Superior temporal gyrus (tissue), 1 donor: ENCODE measurements at regions not wholly inside any gene's neighbourhood (a gene's known extent, or its start where the extent isn't known, plus 50 kb on each side); places are given as distances from the start of the nearest gene placed in this dataset.

Source experiments
- DNase-seq: peaks from one replicate; pipeline ENCODE4 v3.0.0-alpha.2; 2016; ENCODE audit errors: extremely low spot score

DNA sequence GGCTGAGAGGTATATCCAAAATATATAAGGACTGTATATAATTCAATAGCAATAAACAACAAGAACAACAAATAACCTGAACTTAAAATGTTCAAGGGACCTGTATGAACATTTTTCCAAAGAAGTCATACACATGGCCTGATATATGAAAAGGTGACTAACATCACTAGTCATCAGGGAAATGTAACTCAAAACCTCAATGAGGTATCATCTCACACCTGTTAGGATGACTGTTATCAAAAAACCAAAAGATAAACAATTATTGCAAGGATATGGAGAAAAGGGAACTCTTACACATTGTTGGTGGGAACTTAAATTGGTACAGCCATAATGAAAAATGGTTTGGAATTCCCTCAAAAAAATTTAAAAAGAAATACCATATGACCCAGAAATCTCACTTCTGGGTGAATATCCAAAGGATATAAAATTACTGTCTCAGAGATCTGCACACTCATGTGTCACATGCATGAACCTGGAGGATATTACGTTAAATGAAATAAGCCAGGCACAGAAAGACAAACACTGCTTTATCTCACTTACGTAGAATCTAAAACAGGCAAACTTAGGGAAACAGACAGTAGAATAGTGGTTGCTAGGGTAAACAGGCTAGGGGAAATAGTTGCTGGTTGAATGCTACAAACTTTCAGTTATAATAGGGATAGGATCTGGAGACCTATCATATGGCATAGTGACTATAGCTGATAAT is 334.5 kb upstream of the MMADHC start:
- DNase-seq: no peak

DNA sequence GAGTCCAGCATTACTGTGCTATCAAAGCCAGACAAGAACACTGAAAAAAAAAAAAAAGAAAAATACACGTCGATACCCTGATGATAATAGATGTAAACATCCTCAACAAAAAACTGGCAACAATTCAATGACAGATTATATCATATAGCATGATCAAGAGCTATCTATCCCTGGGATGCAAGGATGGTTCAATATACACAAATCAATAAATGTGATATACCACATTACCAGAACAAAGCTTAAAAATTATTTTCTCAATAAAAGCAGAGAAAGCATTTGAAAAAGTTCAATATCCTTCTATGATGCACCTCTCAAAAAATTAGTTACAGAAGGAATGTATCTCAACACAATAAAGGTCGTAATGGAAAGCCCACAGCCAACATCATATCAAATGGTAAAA is 332.8 kb upstream of the MMADHC start:
- no peak for DNase-seq

DNA sequence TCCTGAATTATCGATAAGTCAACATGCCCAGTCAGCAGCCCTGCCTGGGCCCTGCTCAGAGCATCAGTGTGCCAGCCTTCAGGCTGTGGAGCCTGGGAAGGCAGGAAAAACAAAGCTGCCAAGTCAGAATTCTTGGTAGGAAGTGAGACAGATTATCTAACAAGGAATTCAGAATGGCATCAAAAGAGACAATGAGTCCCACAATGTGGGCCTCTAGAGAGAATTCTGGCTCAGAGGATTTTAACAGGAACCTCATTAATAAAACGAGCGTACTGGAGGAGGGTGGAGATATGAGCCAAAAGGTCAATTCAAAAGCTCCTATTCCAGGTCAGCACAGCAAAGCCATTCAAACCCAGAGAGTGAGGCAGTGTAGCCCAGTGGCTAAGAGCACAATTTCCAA is 327.6 kb upstream of the MMADHC start:
- no peak for DNase-seq

DNA sequence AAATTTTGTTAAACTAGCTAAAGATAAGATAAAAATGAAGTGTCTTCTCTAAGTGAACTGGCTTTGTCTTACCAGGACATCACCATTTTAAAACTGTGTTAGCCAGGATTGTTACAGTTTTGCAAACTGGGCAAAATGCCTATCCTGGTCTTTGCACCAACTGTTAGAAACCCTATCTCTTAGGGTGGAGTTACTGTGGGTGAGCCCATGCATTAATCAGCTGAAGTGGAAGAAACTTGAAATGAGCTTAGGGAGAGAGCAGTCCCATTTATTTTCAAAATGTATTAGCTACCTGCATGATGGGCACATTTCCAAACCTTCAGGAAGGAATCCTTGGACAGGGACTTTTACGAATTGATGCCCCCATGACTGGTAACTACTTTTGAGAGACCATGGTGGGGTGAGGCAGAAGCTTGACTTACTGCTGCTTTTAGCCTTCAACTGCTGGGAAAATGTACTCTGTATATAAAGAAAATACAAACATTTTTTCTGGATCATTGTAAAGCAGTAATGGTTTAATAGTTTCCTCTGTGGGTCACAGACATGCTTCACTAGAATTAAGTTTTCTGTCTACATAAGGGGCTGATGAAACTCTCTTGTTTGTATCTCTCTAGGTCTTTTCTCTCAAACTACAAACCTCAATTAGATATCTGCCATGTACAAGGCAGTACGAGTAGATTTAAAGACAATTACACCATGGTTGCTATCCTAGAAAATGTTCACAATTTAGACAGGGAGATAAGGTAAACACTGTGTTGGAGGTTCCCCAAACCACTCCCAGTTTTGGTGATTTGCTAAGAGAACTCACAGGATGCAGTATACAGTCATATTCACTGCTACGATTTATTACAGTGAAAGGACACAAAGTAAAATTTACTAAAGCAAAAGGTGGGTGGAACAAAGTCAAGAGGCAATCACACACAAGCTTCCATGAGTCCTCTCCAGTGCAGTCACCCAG is 321.4 kb upstream of the MMADHC start:
- DNase-seq: no peak

DNA sequence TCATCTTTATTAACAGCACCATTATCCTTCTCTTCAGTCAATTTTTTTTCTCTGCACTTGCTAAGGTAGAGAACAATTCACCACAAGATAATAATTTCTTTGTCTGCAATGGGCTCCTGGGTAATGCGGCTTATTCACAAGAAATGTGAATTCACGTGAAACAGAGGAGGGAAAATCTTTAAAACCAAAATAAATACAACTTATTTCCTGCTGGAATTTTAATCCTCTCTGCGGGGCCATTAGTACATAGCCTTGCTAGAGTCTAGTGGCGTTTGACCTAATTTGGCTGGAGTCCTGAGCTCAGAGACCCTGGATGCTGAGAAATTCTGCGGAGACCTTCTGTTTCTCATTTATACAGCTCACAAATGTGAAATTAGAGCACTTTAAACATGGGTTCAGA is 319.3 kb upstream of the MMADHC start:
- DNase-seq: no peak

DNA sequence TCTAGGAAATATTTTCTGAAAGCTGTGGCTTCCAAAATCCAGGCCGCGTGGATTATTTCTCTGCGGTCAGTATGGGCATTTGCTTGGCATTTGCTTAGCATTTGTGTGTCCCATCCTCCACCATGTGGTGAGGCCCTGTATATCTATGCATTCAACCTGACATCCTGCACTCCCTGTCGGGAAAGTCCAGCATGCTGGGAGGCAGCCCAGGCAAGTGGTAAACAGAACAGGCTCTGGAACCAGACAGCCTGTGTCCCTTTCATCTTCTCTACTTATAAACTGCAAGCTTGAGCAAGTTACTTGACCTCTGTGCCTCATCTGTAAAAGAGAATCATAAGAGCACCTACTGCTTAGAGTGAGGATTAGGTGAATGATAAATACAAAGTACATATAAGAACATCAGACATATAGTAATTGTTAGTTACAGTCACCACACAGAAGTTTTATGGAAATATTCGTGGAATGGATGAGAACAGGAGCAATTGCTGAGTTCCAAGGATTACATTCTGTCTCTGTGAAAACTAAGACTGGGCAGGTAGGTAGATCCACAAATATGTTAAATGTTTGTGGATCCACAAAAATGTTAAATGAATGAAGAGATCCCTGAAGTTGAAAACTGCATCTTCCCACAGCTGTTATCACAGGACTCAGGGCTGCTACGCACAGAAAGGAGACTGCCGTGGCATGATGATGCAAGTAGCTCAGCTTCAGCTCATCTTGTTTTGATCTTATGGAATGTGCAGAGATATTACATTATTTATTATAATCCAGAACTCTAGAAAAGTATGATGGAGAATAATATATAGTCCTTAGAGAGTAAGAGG is 317.0 kb upstream of the MMADHC start:
- no peak for DNase-seq

DNA sequence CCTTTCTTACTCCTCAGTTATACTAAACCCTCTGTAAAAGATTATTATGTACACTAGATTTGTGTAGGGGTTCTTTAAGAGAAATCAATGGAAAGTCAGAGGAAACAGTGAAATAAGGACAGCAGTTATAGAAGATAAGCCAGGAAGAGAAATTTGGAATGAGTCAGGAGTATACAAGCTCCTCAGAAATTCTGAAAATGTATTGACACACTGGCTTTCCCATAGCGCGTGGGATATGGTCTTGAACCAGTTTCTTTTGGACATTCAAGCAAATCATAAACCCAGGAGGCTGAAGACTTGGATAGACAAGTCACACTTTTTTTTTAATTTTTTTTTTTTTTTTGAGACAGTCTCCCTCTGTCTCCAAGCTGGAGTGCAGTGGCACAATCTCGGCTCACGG is 316.1 kb upstream of the MMADHC start:
- DNase-seq: no peak

DNA sequence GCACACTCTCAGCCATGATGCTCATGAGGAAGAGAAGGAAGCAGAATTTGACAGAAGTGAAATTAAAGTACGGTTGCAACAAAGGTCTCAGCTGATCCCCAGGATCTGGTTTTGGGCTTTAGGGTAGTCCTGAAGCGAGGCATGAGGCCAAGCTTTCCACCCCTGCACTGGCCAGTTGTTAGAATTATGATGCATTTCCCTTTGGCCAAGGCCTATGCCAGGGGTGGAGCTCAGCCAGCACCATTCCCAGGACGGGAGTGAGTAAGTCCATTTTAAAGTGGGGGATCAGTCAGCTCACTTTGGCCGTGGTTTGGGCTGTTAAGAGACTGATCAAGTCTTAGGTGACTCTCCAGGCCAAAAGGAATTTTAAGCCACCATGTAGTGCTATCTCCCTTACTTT is 314.5 kb upstream of the MMADHC start:
- DNase-seq: no peak

DNA sequence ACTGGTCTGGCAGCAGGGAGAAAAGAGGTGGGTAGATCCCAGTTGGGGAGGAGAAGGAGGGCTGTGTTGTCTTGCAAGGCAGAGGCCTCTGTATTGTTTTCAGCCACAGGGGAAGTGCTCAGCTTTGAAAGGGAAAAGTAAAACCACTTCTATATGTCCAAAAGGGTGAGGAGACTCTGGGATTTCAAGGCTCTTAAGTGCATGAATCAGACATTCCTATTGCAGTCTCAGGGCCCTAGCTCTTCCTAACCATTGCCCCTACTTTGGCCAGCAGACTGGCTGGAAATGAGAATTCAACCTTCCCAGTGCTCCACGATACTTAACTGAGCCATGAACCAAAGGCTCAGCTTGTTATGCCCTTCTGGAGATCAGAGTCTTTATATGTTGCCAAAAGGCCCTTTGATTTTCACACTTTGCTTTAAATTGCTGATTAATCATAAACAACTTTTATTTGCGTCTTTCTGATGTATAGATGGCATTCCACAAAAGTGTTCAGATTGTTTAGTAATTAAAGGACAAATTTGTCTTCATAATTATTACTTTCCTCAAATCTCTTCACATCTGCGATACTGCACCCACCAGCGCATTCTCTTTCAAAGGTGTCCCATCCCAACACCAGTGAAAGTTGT is 313.8 kb upstream of the MMADHC start:
- no peak for DNase-seq

DNA sequence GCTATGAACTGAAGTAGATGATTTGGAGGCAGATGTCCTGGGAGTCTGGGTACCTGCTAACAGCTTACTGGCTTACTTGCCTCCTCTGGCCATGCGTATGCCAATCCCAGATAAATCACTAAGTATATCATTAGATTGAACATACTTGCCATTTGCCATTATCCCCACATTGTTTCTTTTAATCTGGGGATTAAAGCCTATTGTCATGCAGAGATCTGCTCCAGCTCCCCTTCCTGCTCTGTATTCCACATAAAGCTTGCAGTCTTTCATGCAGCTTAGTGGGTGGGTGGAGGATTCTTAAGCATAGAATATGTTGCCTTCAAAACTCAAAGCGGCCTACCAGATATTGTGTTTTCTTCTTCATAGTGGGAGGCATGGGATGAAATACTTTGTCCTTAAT is 311.8 kb upstream of the MMADHC start:
- DNase-seq: no peak

DNA sequence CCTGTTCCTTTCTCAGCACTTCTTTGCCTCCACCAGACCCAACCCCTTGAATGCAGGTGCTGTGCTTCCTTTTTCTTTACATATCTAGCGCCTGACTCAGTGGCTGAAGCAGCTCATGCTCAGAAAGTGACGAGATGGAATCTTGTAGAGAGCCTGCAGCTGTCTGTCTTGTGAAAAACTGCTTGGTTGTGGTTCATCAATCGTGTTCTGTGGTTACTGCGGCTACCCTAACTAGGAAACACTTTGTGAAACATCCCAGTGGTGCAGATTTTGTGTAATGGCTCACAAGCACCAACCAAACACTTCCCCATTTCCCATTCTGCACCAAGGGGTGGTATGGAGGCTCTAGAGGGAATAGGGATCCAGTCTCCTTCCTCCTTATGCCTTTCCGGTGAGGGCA is 307.2 kb upstream of the MMADHC start:
- no peak for DNase-seq

DNA sequence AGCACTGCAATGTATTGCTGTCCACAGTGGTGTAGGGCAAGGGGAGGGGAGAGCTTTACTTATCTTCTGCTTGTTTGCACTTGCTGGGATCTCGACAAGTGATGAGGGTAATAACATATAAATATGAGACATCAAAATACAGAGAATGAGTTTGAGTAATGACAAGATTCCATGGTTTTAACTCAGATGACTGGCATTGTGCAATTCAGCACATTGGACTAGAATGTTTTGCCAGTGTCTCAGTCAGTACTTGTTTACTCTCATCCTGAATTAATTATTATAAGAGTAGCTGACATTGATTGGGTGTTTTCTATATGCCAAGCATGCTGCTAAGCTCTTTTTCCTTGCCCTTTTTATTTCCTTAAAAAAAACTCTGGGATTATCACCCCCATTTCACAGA is 306.7 kb upstream of the MMADHC start:
- DNase-seq: no peak

DNA sequence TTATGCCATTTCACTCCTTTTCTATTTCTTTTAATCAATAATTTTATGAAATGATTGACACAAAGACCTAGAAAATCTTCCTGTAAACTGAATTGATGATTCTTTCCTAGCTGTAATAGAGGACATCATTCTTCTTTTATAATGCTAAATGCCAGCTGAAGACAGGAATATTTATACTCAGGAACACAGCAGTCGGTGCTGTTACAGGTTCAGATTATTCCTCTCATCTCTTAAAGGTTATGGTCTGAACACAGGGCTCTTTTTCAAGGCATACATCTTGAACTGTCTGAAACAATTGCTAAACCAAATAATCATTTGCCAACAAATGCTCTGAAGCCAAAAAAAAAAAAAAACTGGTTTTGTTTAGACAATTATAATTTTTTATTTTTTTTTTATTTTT is 305.0 kb upstream of the MMADHC start:
- no peak for DNase-seq

DNA sequence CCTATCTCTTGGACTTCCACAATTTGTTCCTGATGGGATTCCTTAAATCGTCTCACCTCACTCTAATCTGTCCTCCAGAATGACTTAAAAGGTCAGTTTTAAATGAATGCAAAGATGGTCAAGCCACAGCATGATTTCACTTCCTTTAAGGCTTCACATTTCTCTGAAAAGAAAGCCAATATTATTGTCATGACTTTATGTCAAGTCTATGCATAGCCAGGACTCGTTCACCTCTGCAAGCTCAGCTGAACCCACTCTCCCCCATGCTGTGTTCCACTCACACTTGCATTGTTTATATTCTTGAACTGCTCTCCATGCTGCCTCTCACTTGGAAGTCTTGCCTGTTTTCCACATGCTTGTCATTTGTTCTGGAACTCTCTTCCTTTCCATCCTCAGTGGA is 298.4 kb upstream of the MMADHC start:
- no peak for DNase-seq

DNA sequence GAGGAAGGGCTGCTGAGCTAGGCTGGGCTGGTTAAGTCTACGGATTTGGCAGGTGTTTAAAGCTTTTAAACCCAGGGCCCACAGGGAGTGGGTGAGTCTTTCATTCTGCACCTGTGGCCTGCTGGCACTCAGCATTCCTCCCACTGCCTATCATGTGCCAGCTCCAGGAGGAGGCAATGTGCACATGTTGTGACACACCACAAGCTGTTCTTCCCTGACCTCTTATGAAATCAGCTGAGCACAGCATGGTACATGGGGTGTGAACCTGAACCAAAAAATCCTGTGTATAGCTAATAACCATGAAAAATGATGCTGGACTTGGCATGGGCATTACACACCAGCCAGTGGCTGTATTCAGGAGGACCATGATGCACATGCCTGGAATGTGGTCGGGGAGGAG is 297.9 kb upstream of the MMADHC start:
- no peak for DNase-seq

DNA sequence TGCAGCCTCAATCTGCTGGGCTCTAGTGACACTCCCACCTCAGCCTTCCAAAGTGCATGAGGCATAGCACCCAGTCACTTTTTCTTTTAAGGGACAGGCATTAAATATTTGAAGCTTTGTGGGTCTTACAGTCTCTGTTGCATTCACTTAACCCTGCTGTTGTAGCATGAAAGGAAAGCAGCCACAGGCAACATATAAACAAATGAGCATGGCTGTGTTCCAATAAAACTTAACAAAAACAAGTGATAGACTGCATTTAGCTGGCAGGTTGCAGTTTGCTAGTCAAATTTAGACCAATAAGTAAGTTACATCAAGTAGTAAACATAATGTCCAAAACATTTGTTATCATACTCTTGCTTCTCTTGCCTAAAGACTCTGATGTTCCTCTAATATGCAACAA is 297.3 kb upstream of the MMADHC start:
- no peak for DNase-seq

DNA sequence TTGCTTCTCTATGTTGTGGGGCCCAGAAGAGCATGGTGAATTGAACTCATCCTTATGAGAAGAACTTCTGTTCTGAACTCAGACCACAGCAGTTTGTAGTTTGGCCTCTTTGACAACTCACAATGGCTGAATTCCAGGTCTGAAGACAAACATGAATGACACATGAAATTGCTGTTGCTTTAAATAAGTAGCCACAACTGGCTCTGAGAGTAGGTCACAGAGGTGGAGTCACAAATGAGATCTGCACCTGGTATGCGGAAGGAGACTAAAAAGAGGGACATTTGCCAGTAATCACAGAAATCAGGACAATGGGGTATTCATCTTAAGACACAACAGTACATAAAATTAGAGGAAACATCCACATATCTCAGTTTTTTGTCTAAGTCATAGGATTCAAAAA is 290.3 kb upstream of the MMADHC start:
- DNase-seq: no peak

DNA sequence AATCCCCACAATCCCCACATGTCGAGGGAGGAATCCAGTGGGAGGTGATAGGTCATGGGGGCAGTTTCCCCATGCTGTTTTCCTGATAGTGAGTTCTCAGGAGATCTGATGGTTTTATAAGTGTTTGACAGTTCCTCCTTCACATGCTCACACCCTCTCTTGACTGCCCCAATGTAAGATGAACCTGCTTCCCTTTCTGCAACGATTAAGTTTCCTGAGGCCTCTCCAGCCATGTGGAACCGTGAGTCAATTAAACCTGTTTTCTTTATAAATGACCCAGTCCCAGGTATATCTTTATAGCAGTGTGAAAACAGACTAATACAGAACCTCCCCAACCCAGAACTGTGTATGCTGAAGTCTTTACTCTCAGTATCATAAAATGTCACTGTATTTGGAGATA is 289.5 kb upstream of the MMADHC start:
- no peak for DNase-seq

DNA sequence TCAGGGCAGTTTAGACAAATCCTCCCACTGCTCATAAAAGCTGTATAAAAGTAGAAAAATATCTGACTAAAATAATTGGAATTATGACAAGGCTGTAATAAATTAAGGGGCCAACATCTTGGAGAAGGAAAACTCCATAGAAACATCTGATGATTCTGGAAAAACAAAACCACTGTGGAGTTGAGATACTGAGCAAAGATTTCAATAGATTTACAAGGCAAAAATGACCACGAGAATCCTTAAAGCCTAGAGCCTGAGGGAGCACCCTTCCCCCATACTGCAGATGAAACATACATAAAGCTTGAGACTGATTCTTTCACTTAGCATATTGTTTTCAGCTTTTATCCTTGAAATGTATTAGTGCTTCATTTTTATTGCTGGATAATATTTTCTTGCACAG is 286.4 kb upstream of the MMADHC start:
- no peak for DNase-seq

DNA sequence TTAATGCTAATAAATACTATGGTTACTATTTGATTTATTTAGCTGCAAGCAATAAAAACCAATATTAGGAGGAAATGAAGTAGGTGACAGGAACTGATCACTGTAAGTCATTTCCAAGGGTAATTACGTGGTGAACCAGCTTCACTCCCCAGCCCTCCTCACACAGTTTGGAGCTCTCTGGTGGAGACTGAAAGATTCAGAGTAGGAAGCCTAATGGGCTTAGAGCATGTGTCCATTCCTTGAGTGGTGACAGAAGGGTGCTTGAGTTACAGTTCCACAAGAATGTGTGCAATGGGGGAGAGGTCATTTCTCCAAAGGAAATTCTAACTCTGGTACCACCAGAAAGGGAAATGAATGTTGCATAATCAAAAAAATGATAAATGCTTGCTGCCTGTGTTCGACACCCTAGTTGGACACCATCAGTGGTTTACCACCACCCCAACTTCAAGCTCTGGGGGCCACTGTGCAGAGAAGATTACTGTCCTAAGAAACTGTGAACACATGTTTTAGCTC is 285.1 kb upstream of the MMADHC start:
- no peak for DNase-seq

DNA sequence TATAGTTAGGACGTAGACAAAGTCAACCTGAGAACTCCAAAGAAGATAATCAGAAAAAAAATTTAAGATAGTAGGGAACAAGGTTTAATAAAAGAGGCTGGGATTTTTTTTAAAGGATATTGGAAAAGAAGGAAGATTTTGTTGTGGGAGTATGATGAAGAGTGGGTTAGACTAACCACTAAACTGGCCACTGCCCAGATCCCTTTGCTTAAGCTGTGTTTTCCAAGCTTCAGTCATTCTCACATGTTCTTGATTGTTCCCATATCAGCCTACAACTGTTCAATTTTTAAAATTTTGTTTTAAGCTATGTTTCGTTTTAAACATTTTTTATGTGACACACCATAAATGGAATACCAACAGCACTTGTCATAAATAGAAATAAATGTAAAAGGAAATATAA is 284.5 kb upstream of the MMADHC start:
- DNase-seq: no peak
